HPDE6-E6E7 (cell line): ENCODE measurements at regions not wholly inside any gene's neighbourhood (a gene's known extent, or its start where the extent isn't known, plus 50 kb on each side); places are given as distances from the start of the nearest gene placed in this dataset.

ENCODE experiments used
- DNase-seq: peaks from one replicate; pipeline ENCODE4 v3.0.0; 2011; ENCODE audit warnings: missing footprints; ENCODE audit errors: extremely low spot score

- no peak for DNase-seq
These were observed 262.7 kb upstream of the CLINT1 start for GRCh38 chr5:158121678-158122077.

- DNase-seq: peak; percentile 19
These were observed 261.8 kb upstream of the CLINT1 start for GRCh38 chr5:158120760-158121159.

GRCh38 chr5:158119961-158120723, 261.2 kb upstream of the CLINT1 start:
- peak; percentile 47 for DNase-seq

GRCh38 chr5:158117467-158118160, 258.7 kb upstream of the CLINT1 start:
- DNase-seq: no peak

- DNase-seq: no peak
These were observed 258.0 kb upstream of the CLINT1 start for GRCh38 chr5:158116965-158117364.

GRCh38 chr5:158115468-158115867, 256.5 kb upstream of the CLINT1 start:
- DNase-seq: no peak

- DNase-seq: no peak
These were observed 249.2 kb upstream of the CLINT1 start for GRCh38 chr5:158108177-158108576.

GRCh38 chr5:158100373-158100888, 241.5 kb upstream of the CLINT1 start:
- no peak for DNase-seq

- no peak for DNase-seq
These were observed 240.7 kb upstream of the CLINT1 start for GRCh38 chr5:158099571-158100105.

GRCh38 chr5:158096835-158097234, 237.9 kb upstream of the CLINT1 start:
- DNase-seq: no peak

- DNase-seq: no peak
These were observed 227.9 kb upstream of the CLINT1 start for GRCh38 chr5:158086856-158087255.

GRCh38 chr5:158084292-158084691, 225.3 kb upstream of the CLINT1 start:
- DNase-seq: no peak

GRCh38 chr5:158082696-158083287, 223.8 kb upstream of the CLINT1 start:
- DNase-seq: no peak

GRCh38 chr5:158080112-158080511, 221.2 kb upstream of the CLINT1 start:
- DNase-seq: no peak

GRCh38 chr5:158079097-158079496, 220.2 kb upstream of the CLINT1 start:
- DNase-seq: no peak

- DNase-seq: peak; percentile 65
These were observed 216.2 kb upstream of the CLINT1 start for GRCh38 chr5:158074992-158075769.

GRCh38 chr5:158074597-158074991, 215.6 kb upstream of the CLINT1 start:
- no peak for DNase-seq

GRCh38 chr5:158070859-158071258, 211.9 kb upstream of the CLINT1 start:
- no peak for DNase-seq

GRCh38 chr5:158069838-158070237, 210.9 kb upstream of the CLINT1 start:
- DNase-seq: no peak

GRCh38 chr5:158068964-158069363, 210.0 kb upstream of the CLINT1 start:
- no peak for DNase-seq

- no peak for DNase-seq
These were observed 207.1 kb upstream of the CLINT1 start for GRCh38 chr5:158066076-158066475.
